Hematopoietic multipotent progenitor cell treated with erythropoietin and hydrocortisone succinate and interleukin-3 and kit ligand, for 6 days (in vitro differentiated cells): ENCODE measurements at regions not wholly inside any gene's neighbourhood (a gene's known extent, or its start where the extent isn't known, plus 50 kb on each side); places are given as distances from the start of the nearest gene placed in this dataset.
"Not testable (repeated sequence)": the region's sequence is repeated elsewhere in the genome, so short reads cannot be mapped to it uniquely, and the experiment has no call there.

Experiments
- DNase-seq: peaks from one replicate; pipeline ENCODE4 v3.0.0-alpha.2; 2015

DNA sequence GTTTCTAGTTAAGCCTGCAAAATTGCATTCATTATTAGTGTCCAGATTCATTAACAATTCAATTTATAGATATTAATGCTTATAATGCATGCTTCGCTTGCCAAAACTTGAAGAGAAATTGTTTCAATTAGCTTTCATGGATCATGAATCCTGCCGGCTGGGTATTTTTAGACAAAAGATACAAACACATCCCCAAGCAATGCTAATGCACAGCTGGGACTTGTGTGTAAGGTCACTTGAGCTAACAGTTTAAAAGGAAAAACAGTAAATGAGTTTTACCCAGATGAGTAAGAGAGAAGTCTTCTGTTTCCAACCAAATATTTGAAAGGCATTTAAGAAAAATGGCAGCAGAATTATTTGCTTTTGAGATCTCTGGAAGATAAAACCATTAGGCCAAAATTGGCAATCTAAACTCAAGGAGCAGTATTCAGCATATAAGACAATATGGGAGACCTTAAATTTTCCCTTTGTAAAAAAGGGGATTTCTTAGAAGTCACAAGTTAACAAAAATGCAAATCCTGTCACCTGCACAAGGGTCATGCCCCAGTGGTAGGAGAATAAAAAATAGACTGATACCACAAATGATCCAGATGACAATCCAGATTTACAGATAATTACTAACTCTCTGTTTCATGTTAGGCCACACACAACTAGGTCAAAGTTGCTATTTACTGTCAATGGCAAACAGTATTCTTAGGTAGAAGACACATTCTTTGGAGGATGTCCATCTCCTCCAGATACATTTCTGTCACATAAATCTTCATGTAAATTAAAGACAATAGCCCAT is 418.4 kb upstream of the PMFBP1 start:
- no peak for DNase-seq

DNA sequence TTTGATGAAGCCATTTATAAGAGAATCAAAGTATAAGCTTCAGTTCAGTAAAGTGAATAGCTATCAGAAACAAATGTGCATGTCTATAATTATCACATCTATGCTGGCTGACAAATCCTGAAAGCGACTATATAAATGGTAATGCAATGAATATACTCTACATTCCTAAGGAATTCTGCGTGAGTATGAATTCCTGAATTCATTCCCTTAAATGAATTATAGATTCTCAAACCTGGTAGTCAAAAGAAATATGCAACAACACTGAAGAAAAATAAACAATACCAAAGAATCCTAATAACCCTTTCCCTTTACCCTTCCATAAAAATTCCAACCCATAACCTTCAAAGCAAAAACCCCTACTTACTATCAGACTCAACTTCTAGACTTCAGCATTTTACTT is 416.6 kb upstream of the PMFBP1 start:
- DNase-seq, result no peak

DNA sequence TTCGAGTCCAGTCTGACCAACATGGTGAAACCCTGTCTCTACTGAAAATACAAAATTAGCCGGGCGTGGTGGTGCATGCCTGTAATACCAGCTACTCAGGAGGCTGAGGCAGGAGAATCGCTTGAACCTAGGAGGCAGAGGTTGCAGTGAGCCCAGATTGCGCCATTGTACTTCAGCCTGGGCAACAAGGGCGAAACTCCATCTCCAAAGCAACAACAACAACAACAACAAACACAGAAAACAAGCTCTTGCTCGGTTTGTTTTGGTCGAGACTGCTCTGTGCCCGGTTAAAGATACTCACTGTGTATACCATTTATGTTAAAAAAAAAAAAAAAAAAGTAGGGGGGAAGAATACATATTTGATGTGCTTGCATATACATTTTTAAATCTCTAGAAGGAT is 406.1 kb upstream of the PMFBP1 start:
- DNase-seq, result not testable (repeated sequence)

DNA sequence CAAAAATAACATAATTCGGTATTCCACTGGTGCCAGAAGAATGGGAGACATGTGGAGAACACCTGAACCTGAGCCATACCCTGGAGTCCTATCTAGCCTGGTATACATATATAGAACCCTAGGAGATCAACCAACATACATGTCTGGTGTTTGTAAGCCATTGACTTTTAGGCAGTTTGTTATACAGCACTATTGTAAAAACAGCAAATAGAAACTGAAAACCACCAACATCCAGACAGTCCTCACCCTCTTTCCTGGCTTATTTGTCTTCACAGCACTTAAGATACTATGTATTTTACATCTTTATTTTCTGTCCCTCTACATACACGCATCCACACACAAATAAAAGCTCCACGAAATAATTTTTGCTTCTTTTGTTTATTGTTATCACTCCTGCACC is 404.2 kb upstream of the PMFBP1 start:
- DNase-seq, result no peak

DNA sequence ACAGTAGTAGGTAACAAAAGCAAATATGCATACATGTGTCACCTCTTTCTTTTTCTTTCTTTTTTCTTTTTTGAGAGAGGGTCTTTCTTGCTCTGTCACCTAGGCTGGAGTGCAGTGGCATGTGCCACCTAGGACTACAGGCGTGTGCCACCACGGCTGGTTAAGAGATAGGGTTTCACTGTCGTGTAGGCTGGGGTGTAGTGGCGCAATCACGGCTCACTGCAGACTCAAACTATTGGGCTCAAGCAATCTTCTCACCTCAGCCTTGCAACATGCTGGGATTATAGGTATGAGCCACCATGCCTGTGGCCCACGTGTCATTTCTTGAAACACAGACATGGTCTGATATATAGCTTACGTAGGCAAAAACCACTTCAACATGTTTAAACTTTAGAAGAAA is 397.7 kb upstream of the PMFBP1 start:
- DNase-seq, result no peak

DNA sequence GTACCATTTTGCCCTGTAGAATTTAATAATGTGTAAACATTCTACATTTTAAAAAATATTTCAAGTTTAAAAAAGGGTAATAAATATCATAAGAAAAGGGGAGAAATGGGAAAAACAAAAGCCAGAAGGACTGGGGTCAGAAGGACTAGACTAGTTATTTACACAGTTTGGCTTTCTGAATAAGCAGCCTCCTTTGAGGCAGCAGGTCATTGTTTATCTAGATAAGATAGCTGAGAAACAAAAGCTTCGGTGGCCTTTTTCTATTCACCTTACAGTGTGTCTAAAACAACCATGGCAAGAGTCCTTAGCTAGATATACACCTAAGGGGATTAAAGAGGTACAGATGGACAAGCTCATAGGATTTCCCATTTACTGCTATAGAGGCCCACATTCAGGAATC is 396.5 kb upstream of the PMFBP1 start:
- no peak for DNase-seq

DNA sequence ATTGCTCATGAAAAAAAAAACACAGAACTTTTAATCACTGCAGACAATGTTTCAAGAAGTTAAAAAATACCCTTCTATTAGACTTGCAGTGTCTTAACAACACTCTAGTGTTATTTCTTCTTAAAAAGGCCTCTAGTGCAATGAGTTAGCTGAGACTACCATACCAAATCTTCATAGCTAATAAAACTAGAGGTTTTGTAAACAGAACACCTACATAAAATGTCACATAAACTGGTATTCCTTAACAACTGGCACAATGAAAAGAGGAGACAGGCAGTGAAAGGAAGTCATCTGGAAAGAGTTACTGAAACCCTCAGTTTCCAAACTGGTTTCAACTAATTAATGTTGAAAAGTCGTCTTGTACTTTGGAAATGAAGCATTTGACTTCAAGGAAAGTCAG is 394.2 kb upstream of the PMFBP1 start:
- no peak for DNase-seq

DNA sequence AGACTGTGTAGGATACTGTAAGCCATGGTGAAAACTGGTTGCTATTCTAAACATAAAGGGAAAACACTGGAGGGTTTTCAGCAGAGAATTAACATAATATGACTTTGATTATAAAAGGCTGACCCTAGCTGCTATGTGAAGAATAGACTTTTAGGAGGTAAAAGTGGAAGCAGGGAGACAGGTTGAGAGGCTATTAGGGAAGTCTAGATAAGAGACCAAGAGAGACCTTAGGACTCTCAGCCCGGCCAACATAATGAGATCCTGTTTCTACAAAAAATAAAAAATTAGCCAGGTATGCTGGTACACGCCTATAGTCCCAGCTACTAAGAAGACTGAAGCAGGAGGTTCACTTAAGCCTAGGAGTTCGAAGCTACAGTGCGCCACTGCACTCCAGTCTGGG is 393.2 kb upstream of the PMFBP1 start:
- DNase-seq, result no peak

DNA sequence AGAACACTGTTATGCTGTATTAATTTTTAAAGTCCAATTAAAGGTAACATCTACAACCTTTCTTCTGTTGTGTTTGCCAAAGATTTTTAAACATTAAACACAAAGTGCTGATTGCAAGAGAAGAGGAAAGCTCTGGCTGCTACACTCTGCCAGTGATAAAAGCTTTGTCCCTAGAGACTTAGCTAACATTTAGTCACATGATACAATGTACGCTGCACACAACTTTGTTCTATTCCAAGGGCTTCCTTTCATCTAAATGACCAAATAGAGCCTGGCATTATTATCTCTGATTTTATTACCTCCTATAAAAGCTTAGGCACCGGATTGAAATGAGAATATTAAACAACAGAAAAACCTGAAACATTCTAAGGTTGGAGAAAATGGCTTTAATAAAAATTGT is 388.7 kb upstream of the PMFBP1 start:
- DNase-seq, result no peak

DNA sequence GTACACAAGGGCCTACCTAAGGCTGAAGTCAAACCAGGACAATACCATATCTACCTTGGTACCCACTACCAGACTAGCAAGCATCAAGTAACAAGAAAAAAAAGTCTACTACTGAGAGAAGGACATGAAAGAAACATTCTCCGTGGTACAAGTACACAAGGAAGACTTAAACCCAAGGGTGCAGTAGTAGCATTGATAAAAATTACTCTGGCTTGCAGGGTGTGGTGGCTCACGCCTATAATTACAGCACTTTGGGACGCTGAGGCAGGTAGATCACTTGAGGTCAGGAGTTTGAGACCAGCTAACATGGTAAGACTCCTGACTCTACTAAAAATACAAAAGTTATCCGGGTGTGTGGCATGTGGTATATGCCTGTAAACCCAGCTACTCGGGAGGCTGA is 386.5 kb upstream of the PMFBP1 start:
- DNase-seq, result no peak

DNA sequence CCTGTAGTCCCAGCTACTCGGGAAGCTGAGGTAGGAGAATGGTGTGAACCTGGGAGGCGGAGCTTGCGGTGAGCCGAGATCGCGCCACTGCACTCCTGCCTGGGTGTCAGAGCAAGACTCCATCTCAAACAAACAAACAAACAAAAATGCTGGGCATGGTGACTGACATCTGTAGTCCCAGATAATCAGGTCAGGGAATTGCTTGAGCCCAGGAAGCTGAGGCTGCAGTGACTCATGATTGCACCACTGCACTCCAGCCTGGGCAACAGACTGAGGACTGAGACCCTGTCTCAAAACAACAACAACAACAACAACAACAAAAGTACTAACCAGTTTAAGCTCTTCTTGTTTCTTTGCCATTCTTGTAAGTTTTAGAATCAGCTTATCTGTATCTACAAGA is 383.0 kb upstream of the PMFBP1 start:
- no peak for DNase-seq

DNA sequence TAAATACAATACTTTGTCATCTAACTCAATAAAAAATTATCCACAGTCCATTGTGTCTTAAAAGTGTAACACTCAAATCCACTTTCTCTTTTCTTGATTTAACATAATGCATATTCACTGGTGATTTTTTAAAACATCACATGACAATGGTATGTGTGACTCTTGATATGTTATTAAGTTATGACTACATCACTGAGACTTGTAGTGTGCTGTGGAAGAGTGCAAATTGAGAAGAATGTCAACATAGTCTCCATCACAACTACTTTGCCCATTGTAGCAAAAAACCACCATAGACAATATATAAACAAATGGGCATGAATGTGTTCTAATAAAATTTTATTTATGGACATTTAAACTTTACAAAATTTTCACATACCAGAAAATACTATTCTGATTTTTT is 380.7 kb upstream of the PMFBP1 start:
- DNase-seq, result no peak

DNA sequence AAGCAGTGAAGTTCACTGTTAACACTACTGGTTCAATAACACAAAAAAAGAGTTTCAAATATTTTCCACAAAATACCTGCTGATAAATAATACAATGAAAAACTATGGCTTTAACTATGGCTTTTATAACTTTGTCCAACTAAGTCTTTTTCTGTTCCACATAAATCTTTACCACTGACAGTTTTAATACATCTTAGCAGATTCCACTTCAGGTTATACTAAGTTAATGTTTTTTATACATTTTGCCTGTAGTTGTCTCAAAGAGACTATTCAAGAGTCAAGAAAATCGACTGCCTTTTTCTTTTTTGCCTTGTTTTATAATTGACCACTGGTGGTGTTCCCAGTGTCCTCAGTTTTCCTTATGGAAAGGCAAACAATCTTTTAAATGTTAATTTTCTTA is 379.7 kb upstream of the PMFBP1 start:
- DNase-seq, result no peak

DNA sequence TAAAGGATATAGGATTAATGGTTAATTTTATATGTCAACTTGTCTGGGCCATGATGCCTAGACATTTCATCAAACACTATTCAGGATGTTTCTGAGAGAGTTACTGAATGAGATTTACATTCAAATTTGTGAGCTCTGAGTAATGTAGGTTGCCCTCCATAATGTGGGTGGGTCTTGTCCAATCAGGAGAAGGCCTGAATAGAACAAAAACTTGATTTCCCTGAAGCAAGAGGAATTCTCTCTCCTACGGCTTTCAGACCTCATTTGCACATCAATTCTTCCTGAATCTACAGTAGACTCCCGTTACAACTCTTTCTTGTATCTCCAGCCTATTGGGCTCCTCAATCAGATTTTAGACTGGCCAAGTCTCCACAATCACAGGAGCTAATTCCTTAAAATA is 377.9 kb upstream of the PMFBP1 start:
- no peak for DNase-seq

DNA sequence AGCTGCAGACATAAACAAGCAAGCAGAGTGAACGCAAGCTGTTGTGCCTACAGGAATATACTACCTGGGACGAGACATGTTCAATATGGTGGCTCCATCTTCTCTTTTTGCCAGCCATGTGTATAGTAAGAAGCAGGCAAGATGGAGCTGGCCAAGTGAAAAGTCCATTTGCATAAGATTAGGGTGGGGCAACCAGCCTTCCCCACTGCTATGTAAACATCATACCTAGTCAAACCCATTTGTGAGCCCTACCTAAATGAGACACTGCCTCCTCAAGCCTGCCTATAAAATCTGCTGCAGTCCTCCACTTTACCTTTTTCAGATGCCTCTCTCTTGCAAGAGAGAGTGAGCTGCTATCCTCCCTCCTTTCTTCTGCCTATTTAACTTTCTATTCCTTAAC is 370.1 kb upstream of the PMFBP1 start:
- DNase-seq, result no peak

DNA sequence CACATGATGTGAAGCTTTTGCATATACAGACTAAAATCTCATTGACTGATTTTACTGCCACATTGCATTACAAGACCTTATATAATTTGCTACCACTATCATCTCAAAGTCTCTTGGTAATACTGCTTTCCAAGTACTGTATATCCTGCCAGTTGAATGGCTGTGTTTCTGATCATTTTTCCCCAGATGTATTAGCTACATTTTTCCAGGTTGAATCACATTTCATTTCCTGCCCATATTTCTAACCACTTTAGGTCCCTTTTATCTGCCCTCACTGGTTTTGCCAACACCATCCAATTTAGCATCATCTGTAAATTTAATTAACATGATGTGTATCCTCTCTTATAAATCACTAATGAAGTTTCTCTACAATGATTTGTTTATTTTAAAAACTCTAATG is 365.7 kb upstream of the PMFBP1 start:
- DNase-seq, result no peak

DNA sequence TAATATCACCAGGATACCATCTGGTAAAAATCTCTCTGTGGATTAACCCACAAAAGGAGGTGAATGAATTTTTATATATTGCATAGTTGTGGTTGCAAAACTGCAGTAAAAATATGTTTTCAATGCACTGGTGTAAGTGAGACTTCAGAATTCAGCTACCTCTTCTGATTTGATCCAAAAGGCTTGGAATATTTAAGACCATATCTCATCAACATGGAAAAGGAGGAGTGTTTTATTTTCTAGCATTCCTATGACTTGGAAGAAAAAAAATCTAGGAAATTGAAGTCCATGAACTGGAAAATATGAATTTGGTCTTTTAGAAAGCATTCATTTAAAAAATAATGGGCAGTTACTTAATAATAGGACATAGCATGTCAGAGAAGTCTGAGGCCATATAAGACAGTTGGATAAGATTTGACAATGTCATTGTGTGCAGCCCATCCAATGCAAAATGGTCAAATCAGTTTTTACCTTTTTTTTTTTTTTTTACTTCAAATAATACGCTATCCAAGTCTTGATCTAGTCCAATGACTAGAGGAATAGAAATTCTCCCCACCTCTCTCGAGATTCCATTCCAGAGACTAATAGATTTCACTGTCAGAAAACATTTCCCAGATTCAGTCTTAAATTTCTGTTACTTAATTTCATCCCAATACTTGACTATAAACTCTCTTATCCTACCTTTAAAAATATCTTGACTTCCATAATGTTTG is 364.9 kb upstream of the PMFBP1 start:
- DNase-seq, result no peak

DNA sequence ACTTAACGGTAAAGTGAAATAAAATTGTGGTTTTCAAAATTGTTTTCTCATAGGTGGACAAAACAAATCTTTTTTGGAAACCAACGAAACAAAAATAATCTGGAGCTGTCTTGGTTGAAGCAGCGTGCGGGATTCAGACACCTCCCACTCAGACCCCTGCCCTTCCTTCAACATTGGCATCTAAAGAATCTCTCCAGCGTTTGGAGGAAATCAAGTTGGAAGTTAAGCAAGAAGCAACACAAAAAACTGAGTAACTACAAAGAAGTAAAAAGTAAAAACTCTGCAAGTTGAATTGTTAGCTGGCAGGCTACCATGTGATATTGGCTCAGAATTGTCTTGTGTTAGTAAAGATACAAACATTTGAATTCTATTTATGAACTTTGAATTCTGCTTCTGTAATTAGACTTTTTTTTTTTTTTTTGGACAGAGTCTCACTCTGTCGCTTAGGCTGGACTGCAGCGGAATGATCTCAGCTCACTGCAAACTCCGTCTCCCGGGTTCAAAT is 361.0 kb upstream of the PMFBP1 start:
- DNase-seq, result no peak

DNA sequence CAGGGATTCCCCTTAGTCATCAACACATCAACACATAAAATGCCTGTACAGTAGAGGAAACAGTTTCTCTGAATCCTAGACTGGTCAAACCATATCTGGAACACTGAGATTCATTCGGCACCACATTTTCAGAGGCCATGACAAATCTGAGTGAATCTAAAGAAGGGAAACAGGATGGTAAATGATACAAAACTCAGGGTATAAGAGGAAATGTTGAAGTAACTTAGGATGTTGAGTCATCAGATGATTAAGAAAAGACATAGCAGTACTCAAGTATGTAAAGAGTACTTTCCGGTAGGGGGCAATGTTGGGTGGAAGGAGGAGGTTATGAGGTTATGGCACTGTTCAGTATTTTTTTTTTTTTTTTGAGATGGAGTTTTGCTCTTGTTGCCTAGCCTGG is 358.5 kb upstream of the PMFBP1 start:
- no peak for DNase-seq

DNA sequence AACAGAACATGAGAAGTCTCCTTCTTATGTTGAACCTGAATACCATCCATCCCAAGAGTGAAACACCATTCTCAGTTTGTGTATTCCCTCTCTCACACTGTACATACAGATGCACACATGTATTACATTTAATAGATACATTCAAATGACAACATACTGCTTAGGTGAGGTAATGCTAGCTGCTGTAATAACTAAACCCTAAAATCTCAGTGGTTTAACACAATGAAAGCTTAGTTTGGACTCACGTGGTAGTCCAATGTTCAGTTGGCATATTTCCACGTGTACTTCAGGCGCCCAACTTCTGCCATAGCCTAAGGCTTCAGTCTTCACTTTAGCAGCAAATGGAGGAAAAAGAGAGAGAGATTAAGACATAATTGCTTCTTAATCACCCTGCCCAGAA is 351.1 kb upstream of the PMFBP1 start:
- DNase-seq, result no peak

DNA sequence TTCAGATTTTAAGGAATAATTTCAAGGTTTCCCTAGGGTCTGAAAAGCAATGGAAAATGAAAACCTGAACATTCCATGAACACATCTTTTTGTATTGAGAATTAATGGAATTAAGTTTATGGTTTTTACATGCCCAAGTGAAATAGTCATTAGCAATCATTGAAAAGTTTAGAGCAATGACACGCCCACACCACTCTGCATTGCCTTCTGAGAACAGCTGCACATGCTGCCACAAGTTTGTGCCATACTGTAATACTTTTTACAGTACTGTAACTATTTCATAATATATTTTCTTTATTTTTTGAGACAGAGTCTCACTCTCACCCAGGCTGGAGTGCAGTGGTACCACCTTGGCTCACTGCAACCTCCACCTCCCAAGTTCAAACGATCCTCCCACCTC is 345.2 kb upstream of the PMFBP1 start:
- no peak for DNase-seq

DNA sequence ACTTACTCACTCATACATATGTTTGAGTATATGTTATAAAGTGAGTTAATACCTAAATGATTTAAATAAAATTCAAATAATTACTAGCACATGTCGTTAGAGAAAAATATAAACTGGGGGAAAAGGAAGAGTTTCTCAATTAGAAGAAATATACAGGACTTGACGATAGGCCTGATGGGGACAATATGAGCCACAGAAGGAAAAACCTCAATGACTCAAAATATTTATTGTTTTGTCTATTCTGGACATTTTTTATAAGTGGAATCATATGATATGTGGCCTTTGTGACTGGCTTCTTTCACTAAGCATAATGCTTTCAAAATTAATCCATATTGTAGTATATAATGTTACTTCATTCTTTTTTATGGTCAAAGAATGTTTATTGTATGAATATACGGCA is 339.2 kb upstream of the PMFBP1 start:
- DNase-seq, result no peak

DNA sequence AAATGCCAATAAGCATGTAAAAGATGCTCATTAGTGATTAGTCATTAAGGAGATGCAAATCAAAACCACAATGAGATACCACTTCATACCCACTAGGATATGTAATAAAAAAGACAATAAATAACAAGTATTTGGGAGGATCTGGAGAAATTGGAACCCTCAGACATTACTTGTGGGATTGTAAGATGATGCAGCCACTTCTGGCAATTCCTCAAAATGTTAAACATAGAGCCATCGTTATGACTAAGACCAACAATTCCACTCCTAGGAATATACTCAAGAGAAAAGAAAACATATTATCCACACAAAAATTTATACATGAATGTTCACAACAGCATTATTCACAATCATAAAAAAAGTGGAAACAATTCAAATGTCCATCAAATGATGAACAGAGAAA is 336.2 kb upstream of the PMFBP1 start:
- no peak for DNase-seq

DNA sequence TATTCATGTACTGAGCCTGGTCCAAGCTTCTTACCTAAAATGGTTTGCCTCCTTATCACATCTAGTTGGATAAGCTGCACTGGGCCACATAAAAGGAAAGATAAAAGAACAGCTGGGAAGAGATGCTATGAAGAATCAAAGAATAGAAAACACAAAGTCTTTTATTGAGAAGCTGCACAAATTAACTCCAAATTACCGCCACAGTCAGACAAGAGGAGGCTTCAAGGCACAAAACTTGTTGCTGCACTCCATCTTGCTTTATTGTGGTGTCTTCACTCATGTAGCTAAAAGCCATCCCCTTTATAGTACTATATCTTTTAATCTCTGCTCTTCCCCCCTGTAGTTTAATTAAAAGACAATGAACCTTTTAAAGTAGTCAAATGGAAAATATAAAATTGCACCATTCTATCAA is 330.6 kb upstream of the PMFBP1 start:
- no peak for DNase-seq
